BLaER1 treated with 17β-estradiol and CSF1 and Interleukin-3, amounts not matched to agents 10 nM and 100 nM (cell line): ENCODE measurements at regions not wholly inside any gene's neighbourhood (a gene's known extent, or its start where the extent isn't known, plus 50 kb on each side); places are given as distances from the start of the nearest gene placed in this dataset.

ENCODE experiments used
- H3K27ac ChIP-seq, 11 experiments: shearing (Covaris generic); formaldehyde crosslinking; 2 replicates each; pipeline ENCODE4 v1.8.1; 2022
- H3K27me3 ChIP-seq, 11 experiments: shearing (Covaris generic); formaldehyde crosslinking; 2 replicates each; pipeline ENCODE4 v1.8.1; 2022
- H3K36me3 ChIP-seq, 11 experiments: shearing (Covaris generic); formaldehyde crosslinking; 2 replicates each; pipeline ENCODE4 v1.8.1; 2022
- H3K4me1 ChIP-seq, 10 experiments: shearing (Covaris generic); formaldehyde crosslinking; 2 replicates each; pipeline ENCODE4 v1.8.1; 2022
- H3K4me2 ChIP-seq, 11 experiments: shearing (Covaris generic); formaldehyde crosslinking; 2 replicates each; pipeline ENCODE4 v1.8.1; 2022
- H3K4me3 ChIP-seq, 10 experiments: shearing (Covaris generic); formaldehyde crosslinking; 2 replicates each; pipeline ENCODE4 v1.8.1; 2022
- H3K9ac ChIP-seq, 11 experiments: shearing (Covaris generic); formaldehyde crosslinking; 2 replicates each; pipeline ENCODE4 v1.8.1; 2022
- H3K9me3 ChIP-seq, 11 experiments: shearing (Covaris generic); formaldehyde crosslinking; replicated peaks in 1 of 11; 2 replicates each; pipeline ENCODE4 v1.8.1; 2022
- H4K20me1 ChIP-seq, 11 experiments: shearing (Covaris generic); formaldehyde crosslinking; 2 replicates each; pipeline ENCODE4 v1.8.1; 2022
- Cebpa-rat ChIP-seq, 11 experiments: shearing (Covaris generic); IDR thresholded peaks; 2 replicates each; pipeline ENCODE4 v1.8.1; 2022

GRCh38 chr4:4779486-4779885 lies 80.0 kb upstream of the MSX1 start:
- no peak for TF ChIP-seq Cebpa-rat (IDR thresholded peaks at IDR 0.05)
- H3K4me1 ChIP-seq: peaks cover 16 to 26% (median 18%) of the 10 kb centered on the region in 10 experiments
- no peaks in the 10 kb centered on the region for H3K27me3 ChIP-seq
- peaks cover 32 to 70% (median 49%) of the 10 kb centered on the region in 11 experiments for H3K9me3 ChIP-seq
- H4K20me1 ChIP-seq: no peaks in the 10 kb centered on the region
- no peak overlapping the region for H3K9ac ChIP-seq
- 0 out of 22 replicates have a peak, but pooled peaks cover 0 to 4% (median 0%) of the 10 kb centered on the region in 11 experiments for H3K36me3 ChIP-seq
- H3K4me3 ChIP-seq: no peak overlapping the region
- no peak overlapping the region for H3K4me2 ChIP-seq
- H3K27ac ChIP-seq: no peak overlapping the region

- Histone ChIP-seq H3K4me3 (no peak overlapping the region), H3K9ac (no peak overlapping the region), H4K20me1 (no peaks in the 10 kb centered on the region), H3K4me2 (no peak overlapping the region), H3K9me3 (peaks cover 35 to 70% (median 52%) of the 10 kb centered on the region in 11 experiments), H3K27ac (no peak overlapping the region), H3K36me3 (0 out of 22 replicates have a peak, but pooled peaks cover 0 to 4% (median 0%) of the 10 kb centered on the region in 11 experiments), H3K4me1 (peaks cover 16 to 26% (median 18%) of the 10 kb centered on the region in 10 experiments), H3K27me3 (no peaks in the 10 kb centered on the region)
- no peak for TF ChIP-seq Cebpa-rat (IDR thresholded peaks at IDR 0.05)
These were observed 80.4 kb upstream of the MSX1 start for GRCh38 chr4:4779054-4779453.

- H3K4me1 ChIP-seq: peaks cover 16 to 26% (median 18%) of the 10 kb centered on the region in 10 experiments
- H3K36me3 ChIP-seq: 0 out of 22 replicates have a peak, but pooled peaks cover 0 to 4% (median 0%) of the 10 kb centered on the region in 11 experiments
- no peak overlapping the region for H3K4me3 ChIP-seq
- no peak overlapping the region for H3K27ac ChIP-seq
- no peak overlapping the region for H3K9ac ChIP-seq
- no peaks in the 10 kb centered on the region for H4K20me1 ChIP-seq
- TF ChIP-seq Cebpa-rat (IDR thresholded peaks at IDR 0.05): peak in 3 of 11 experiments; percentile 18 to 26 (median 25); a peak in 1 of 22 replicates
- H3K9me3 ChIP-seq: peaks cover 35 to 70% (median 54%) of the 10 kb centered on the region in 11 experiments
- H3K27me3 ChIP-seq: no peaks in the 10 kb centered on the region
- H3K4me2 ChIP-seq: no peak overlapping the region
These were observed 80.9 kb upstream of the MSX1 start for GRCh38 chr4:4778554-4778953.

GRCh38 chr4:4776934-4777333 lies 82.5 kb upstream of the MSX1 start:
- H3K4me3 ChIP-seq: no peak overlapping the region
- H3K9ac ChIP-seq: no peak overlapping the region
- H3K27me3 ChIP-seq: no peaks in the 10 kb centered on the region
- H3K36me3 ChIP-seq: 0 out of 22 replicates have a peak, but pooled peaks cover 0 to 4% (median 0%) of the 10 kb centered on the region in 11 experiments
- peaks cover 5 to 14% (median 7%) of the 10 kb centered on the region in 10 experiments for H3K4me1 ChIP-seq
- no peak overlapping the region for H3K4me2 ChIP-seq
- TF ChIP-seq Cebpa-rat (IDR thresholded peaks at IDR 0.05): no peak
- H4K20me1 ChIP-seq: no peaks in the 10 kb centered on the region
- no peak overlapping the region for H3K27ac ChIP-seq
- peaks cover 35 to 67% (median 52%) of the 10 kb centered on the region in 11 experiments for H3K9me3 ChIP-seq

GRCh38 chr4:4776335-4776734 lies 83.1 kb upstream of the MSX1 start:
- no peak for TF ChIP-seq Cebpa-rat (IDR thresholded peaks at IDR 0.05)
- 0 out of 22 replicates have a peak, but pooled peaks cover 0 to 4% (median 0%) of the 10 kb centered on the region in 11 experiments for H3K36me3 ChIP-seq
- peaks cover 29 to 61% (median 46%) of the 10 kb centered on the region in 11 experiments for H3K9me3 ChIP-seq
- H3K4me1 ChIP-seq: peaks cover 0 to 8% (median 1%) of the 10 kb centered on the region in 10 experiments; a peak in 7 of 20 replicates
- 0 out of 22 replicates have a peak overlapping the region, but pooled peaks of 1 of the 11 experiments have one; percentile 4 for H3K4me2 ChIP-seq
- H3K4me3 ChIP-seq: no peak overlapping the region
- H4K20me1 ChIP-seq: no peaks in the 10 kb centered on the region
- no peak overlapping the region for H3K27ac ChIP-seq
- H3K27me3 ChIP-seq: no peaks in the 10 kb centered on the region
- H3K9ac ChIP-seq: no peak overlapping the region

- H3K4me1 ChIP-seq: peaks cover 0 to 8% (median 0%) of the 10 kb centered on the region in 10 experiments; a peak in 3 of 20 replicates
- no peaks in the 10 kb centered on the region for H3K27me3 ChIP-seq
- peak overlapping the region in 3 of 11 experiments; percentile 4 to 19 (median 5); a peak in 2 of 22 replicates for H3K4me2 ChIP-seq
- 0 out of 22 replicates have a peak, but pooled peaks cover 0 to 1% (median 0%) of the 10 kb centered on the region in 11 experiments for H3K36me3 ChIP-seq
- H3K9me3 ChIP-seq: peaks cover 21 to 53% (median 39%) of the 10 kb centered on the region in 11 experiments
- H3K4me3 ChIP-seq: no peak overlapping the region
- H4K20me1 ChIP-seq: no peaks in the 10 kb centered on the region
- no peak for TF ChIP-seq Cebpa-rat (IDR thresholded peaks at IDR 0.05)
- H3K9ac ChIP-seq: no peak overlapping the region
- H3K27ac ChIP-seq: no peak overlapping the region
These were observed 83.9 kb upstream of the MSX1 start for GRCh38 chr4:4775493-4776004.

GRCh38 chr4:4772534-4772933 lies 86.9 kb upstream of the MSX1 start:
- TF ChIP-seq Cebpa-rat (IDR thresholded peaks at IDR 0.05): no peak
- Histone ChIP-seq H3K4me1 (peaks cover 0 to 8% (median 0%) of the 10 kb centered on the region in 10 experiments; a peak in 2 of 20 replicates), H3K4me3 (no peak overlapping the region), H3K4me2 (no peak overlapping the region), H3K9me3 (peaks cover 4 to 35% (median 19%) of the 10 kb centered on the region in 11 experiments), H3K36me3 (no peaks in the 10 kb centered on the region; a peak in 1 of 22 replicates), H3K27ac (no peak overlapping the region), H4K20me1 (no peaks in the 10 kb centered on the region), H3K27me3 (no peaks in the 10 kb centered on the region), H3K9ac (no peak overlapping the region)

- Histone ChIP-seq H3K4me3 (no peak overlapping the region), H3K27me3 (peaks cover 0 to 11% (median 0%) of the 10 kb centered on the region in 11 experiments; a peak in 9 of 22 replicates), H3K9me3 (peaks cover 15 to 40% (median 28%) of the 10 kb centered on the region in 11 experiments), H3K9ac (no peak overlapping the region), H3K36me3 (no peaks in the 10 kb centered on the region; a peak in 1 of 22 replicates), H3K27ac (no peak overlapping the region), H3K4me1 (peaks cover 0 to 15% (median 7%) of the 10 kb centered on the region in 10 experiments; a peak in 16 of 20 replicates), H4K20me1 (no peaks in the 10 kb centered on the region), H3K4me2 (no peak overlapping the region)
- no peak for TF ChIP-seq Cebpa-rat (IDR thresholded peaks at IDR 0.05)
These were observed 88.3 kb upstream of the MSX1 start for GRCh38 chr4:4771160-4771559.

GRCh38 chr4:4770610-4771009 lies 88.9 kb upstream of the MSX1 start:
- H3K4me3 ChIP-seq: no peak overlapping the region
- peaks cover 0 to 19% (median 12%) of the 10 kb centered on the region in 10 experiments; a peak in 16 of 20 replicates for H3K4me1 ChIP-seq
- H3K27me3 ChIP-seq: peaks cover 0 to 16% (median 0%) of the 10 kb centered on the region in 11 experiments; a peak in 9 of 22 replicates
- no peak overlapping the region for H3K9ac ChIP-seq
- H3K27ac ChIP-seq: no peak overlapping the region
- TF ChIP-seq Cebpa-rat (IDR thresholded peaks at IDR 0.05): no peak
- no peak overlapping the region for H3K4me2 ChIP-seq
- no peaks in the 10 kb centered on the region for H4K20me1 ChIP-seq
- peaks cover 15 to 44% (median 30%) of the 10 kb centered on the region in 11 experiments for H3K9me3 ChIP-seq
- no peaks in the 10 kb centered on the region; a peak in 1 of 22 replicates for H3K36me3 ChIP-seq
